ENCODE measurements at regions not wholly inside any gene's neighbourhood (a gene's known extent, or its start where the extent isn't known, plus 50 kb on each side); places are given as distances from the start of the nearest gene placed in this dataset.
"Not testable (repeated sequence)": the region's sequence is repeated elsewhere in the genome, so short reads cannot be mapped to it uniquely, and the experiment has no call there.

- no peak overlapping the region for H3K27ac ChIP-seq (ENCODE audit: extremely low read depth, low read depth, low read length)
- no peak overlapping the region for H3K4me2 ChIP-seq (ENCODE audit: insufficient read depth, low read length)
- ATAC-seq = no peak
- no peaks in the 10 kb centered on the region for H3K4me1 ChIP-seq (replicated peaks in 1 of 2; ENCODE audit: control insufficient read depth in 2 of 2, insufficient read depth in 2 of 2, low read length in 2 of 2)
- POLR2A ChIA-PET = no interaction called here
- no peaks in the 10 kb centered on the region for H4K20me1 ChIP-seq (replicated peaks; ENCODE audit: control insufficient read depth, insufficient read depth, low read length)
- H2AFZ ChIP-seq (ENCODE audit: low read depth, low read length) = no peak overlapping the region
- no TSS peak for BruUV-seq (replicated peaks)
- WGBS (ENCODE audit: insufficient coverage, low coverage, missing lambda C conversion rate) = 0% methylated on average over 1 of the region's 1 CpG
- FAIRE-seq = no peak
- H3K4me3 ChIP-seq = no peak overlapping the region
- CTCF ChIA-PET (ENCODE audit: low intra/inter-chr PET ratio) = no interaction called here
- in situ Hi-C loops (cut with MboI) = no loop called here
- H3K9ac ChIP-seq (ENCODE audit: insufficient read depth in 1 of 2, low read depth in 2 of 2, low read length in 2 of 2) = no peak overlapping the region
- no peaks in the 10 kb centered on the region for H3K36me3 ChIP-seq (ENCODE audit: control insufficient read depth, insufficient read depth, low read length)
- no peaks in the 10 kb centered on the region for H3K79me2 ChIP-seq (ENCODE audit: control insufficient read depth, insufficient read depth, low read length)
- no peak for DNase-seq (ENCODE audit: extremely low read depth in 1 of 4, low spot score in 3 of 4)
- H3K9me1 ChIP-seq (ENCODE audit: control insufficient read depth, insufficient read depth, low read length) = no peaks in the 10 kb centered on the region
- intact Hi-C loops (cut with micrococcal nuclease) = no loop called here
- H3K27me3 ChIP-seq (ENCODE audit: control insufficient read depth in 2 of 2, insufficient read depth in 2 of 2, low read length in 2 of 2) = no peaks in the 10 kb centered on the region
- TF ChIP-seq ZBTB8A (IDR thresholded peaks at IDR 0.05; ENCODE audit: partially characterized antibody) (no peak), JUNB (CRISPR knock-in tag; conservative IDR thresholded peaks at IDR 0.05) (no peak), MEF2A (IDR thresholded peaks at IDR 0.05; ENCODE audit: control insufficient read depth, low read depth, low read length) (no peak), ZNF253 (CRISPR knock-in tag; conservative IDR thresholded peaks at IDR 0.05) (no peak), THRAP3 (IDR thresholded peaks at IDR 0.05; ENCODE audit: borderline replicate concordance) (no peak), CREB5 (CRISPR knock-in tag; IDR thresholded peaks at IDR 0.05) (no peak)
- no peaks in the 10 kb centered on the region for H3K9me3 ChIP-seq (replicated peaks; ENCODE audit: control insufficient read depth, insufficient read depth, low read depth, low read length)
These were observed 563.8 kb upstream of the ROBO1 start for GRCh38 chr3:80331494-80332170.

- POLR2A ChIA-PET; intact Hi-C loops (cut with micrococcal nuclease); DNase-seq (ENCODE audit: extremely low read depth in 1 of 4, low spot score in 3 of 4); H3K4me3 ChIP-seq; FAIRE-seq; H4K20me1 ChIP-seq (replicated peaks; ENCODE audit: control insufficient read depth, insufficient read depth, low read length); H3K4me2 ChIP-seq (ENCODE audit: insufficient read depth, low read length); BruUV-seq (replicated peaks); in situ Hi-C loops (cut with MboI); H3K36me3 ChIP-seq (ENCODE audit: control insufficient read depth, insufficient read depth, low read length); CTCF ChIA-PET (ENCODE audit: low intra/inter-chr PET ratio); H3K9ac ChIP-seq (ENCODE audit: insufficient read depth in 1 of 2, low read depth in 2 of 2, low read length in 2 of 2); H3K27ac ChIP-seq (ENCODE audit: extremely low read depth, low read depth, low read length); H3K79me2 ChIP-seq (ENCODE audit: control insufficient read depth, insufficient read depth, low read length); H3K4me1 ChIP-seq (replicated peaks in 1 of 2; ENCODE audit: control insufficient read depth in 2 of 2, insufficient read depth in 2 of 2, low read length in 2 of 2); ATAC-seq; H2AFZ ChIP-seq (ENCODE audit: low read depth, low read length); H3K27me3 ChIP-seq (ENCODE audit: control insufficient read depth in 2 of 2, insufficient read depth in 2 of 2, low read length in 2 of 2); H3K9me1 ChIP-seq (ENCODE audit: control insufficient read depth, insufficient read depth, low read length); H3K9me3 ChIP-seq (replicated peaks; ENCODE audit: control insufficient read depth, insufficient read depth, low read depth, low read length): not testable (repeated sequence)
- WGBS (ENCODE audit: insufficient coverage, low coverage, missing lambda C conversion rate) = 3% methylated on average over 6 of the region's 19 CpGs
These were observed 546.7 kb upstream of the ROBO1 start for GRCh38 chr3:80314541-80314940.

All from K562 (cell line).